ENCODE measurements at regions not wholly inside any gene's neighbourhood (a gene's known extent, or its start where the extent isn't known, plus 50 kb on each side); places are given as distances from the start of the nearest gene placed in this dataset.

GRCh38 chr4:115759231-115759630, 645.8 kb upstream of the NDST4 start:
- intact Hi-C loops (cut with DNase I; ENCODE audit: low total_unique reads) = no loop called here
- no peak overlapping the region for H3K4me3 ChIP-seq
- H3K9me3 ChIP-seq = peaks cover 0 to 2% (median 0%) of the 10 kb centered on the region in 4 donors
- no peaks in the 10 kb centered on the region for H3K27me3 ChIP-seq
- peak in 1 of 2 donors; percentile 35 for DNase-seq
- no peak overlapping the region for H3K27ac ChIP-seq
- WGBS, 5 donors = 37 to 68% (median 58%) methylated on average over 2 of the region's 2 CpGs
- no peaks in the 10 kb centered on the region for H3K4me1 ChIP-seq
- H3K36me3 ChIP-seq = no peaks in the 10 kb centered on the region
- TF ChIP-seq CTCF (IDR thresholded peaks at IDR 0.05) (no peak), EP300 (IDR thresholded peaks at IDR 0.05) (no peak), POLR2AphosphoS5 (IDR thresholded peaks at IDR 0.05) (peak in 1 of 3 donors; percentile 23)

DNA sequence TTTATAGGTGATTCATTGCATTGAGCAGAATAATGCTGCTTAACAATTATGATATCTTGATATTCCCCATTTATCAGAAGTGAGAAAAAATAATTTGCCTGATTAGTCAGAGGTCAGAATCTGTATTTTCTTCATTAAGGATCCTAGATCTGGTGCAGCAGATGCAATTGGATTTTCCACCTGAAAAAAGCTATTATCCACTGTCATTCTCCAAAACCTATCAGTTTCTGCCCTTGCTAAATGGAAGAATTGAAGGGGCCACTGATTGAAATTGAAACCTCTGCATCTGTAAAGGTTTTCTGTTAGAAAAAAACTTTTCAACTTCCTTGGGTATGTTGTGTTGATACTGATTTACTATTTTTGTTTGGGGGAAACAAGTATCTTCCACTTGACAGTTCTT, 636.0 kb upstream of the NDST4 start:
- Histone ChIP-seq H3K4me3 (no peak overlapping the region), H3K27me3 (no peaks in the 10 kb centered on the region), H3K4me1 (no peaks in the 10 kb centered on the region), H3K9me3 (peaks cover 0 to 4% (median 0%) of the 10 kb centered on the region in 4 donors), H3K36me3 (no peaks in the 10 kb centered on the region), H3K27ac (no peak overlapping the region)
- TF ChIP-seq EP300 (IDR thresholded peaks at IDR 0.05) (no peak), CTCF (IDR thresholded peaks at IDR 0.05) (no peak), POLR2A (IDR thresholded peaks at IDR 0.05) (no peak), POLR2AphosphoS5 (IDR thresholded peaks at IDR 0.05) (no peak)
- intact Hi-C loops (cut with DNase I; ENCODE audit: low total_unique reads) = no loop called here
- DNase-seq = no peak

- no peak for TF ChIP-seq POLR2A (IDR thresholded peaks at IDR 0.05)
- TF ChIP-seq POLR2AphosphoS5 (IDR thresholded peaks at IDR 0.05) = no peak
- TF ChIP-seq EP300 (IDR thresholded peaks at IDR 0.05) = no peak
- no peak for TF ChIP-seq CTCF (IDR thresholded peaks at IDR 0.05)
- no peaks in the 10 kb centered on the region for H3K9me3 ChIP-seq
- no peak overlapping the region for H3K27ac ChIP-seq
- intact Hi-C loops (cut with DNase I; ENCODE audit: low total_unique reads) = no loop called here
- DNase-seq = no peak
- no peaks in the 10 kb centered on the region for H3K27me3 ChIP-seq
- H3K4me1 ChIP-seq = no peaks in the 10 kb centered on the region
- H3K36me3 ChIP-seq = no peaks in the 10 kb centered on the region
- WGBS, 5 donors = 23 to 38% (median 31%) methylated on average over 1 of the region's 1 CpG
- H3K4me3 ChIP-seq = no peak overlapping the region
Observed at GRCh38 chr4:115740806-115741205, 627.4 kb upstream of the NDST4 start.

- H3K4me1 ChIP-seq = no peaks in the 10 kb centered on the region
- H3K27me3 ChIP-seq = no peaks in the 10 kb centered on the region
- TF ChIP-seq EP300 (IDR thresholded peaks at IDR 0.05) (no peak), POLR2AphosphoS5 (IDR thresholded peaks at IDR 0.05) (no peak), CTCF (IDR thresholded peaks at IDR 0.05) (no peak), POLR2A (IDR thresholded peaks at IDR 0.05) (no peak)
- H3K27ac ChIP-seq = no peak overlapping the region
- DNase-seq = no peak
- H3K4me3 ChIP-seq = no peak overlapping the region
- 79 to 84% (median 83%) methylated on average over 5 of the region's 5 CpGs for WGBS, 5 donors
- no peaks in the 10 kb centered on the region for H3K36me3 ChIP-seq
- no peaks in the 10 kb centered on the region for H3K9me3 ChIP-seq
- intact Hi-C loops (cut with DNase I; ENCODE audit: low total_unique reads) = no loop called here
Observed at GRCh38 chr4:115729739-115730266, 616.4 kb upstream of the NDST4 start.
